Peyer's patch (tissue), 4 donors: ENCODE measurements at regions not wholly inside any gene's neighbourhood (a gene's known extent, or its start where the extent isn't known, plus 50 kb on each side); places are given as distances from the start of the nearest gene placed in this dataset.

ENCODE experiments used
- POLR2A ChIP-seq, 2 donors: fragments of 450-650 bp; IDR thresholded peaks; one replicate each; pipeline ENCODE4 v1.5.1; 2017; ENCODE audit warnings: antibody characterized with exemption in 2 of 2, mild to moderate bottlenecking in 2 of 2, moderate library complexity in 2 of 2
- TF ChIP-seq, protein P1 (sequence below), 6 experiments: fragments of 450-650 bp in 4 of 6; fragments of 200-600 bp in 2 of 6; sonication (generic) in 1 of 6; IDR thresholded peaks; one replicate each; pipeline ENCODE4 v1.5.1; 2017 to 2019; ENCODE audit warnings: antibody characterized with exemption in 6 of 6, mild to moderate bottlenecking in 3 of 6, moderate library complexity in 1 of 6

- TF ChIP-seq, protein P1, sequence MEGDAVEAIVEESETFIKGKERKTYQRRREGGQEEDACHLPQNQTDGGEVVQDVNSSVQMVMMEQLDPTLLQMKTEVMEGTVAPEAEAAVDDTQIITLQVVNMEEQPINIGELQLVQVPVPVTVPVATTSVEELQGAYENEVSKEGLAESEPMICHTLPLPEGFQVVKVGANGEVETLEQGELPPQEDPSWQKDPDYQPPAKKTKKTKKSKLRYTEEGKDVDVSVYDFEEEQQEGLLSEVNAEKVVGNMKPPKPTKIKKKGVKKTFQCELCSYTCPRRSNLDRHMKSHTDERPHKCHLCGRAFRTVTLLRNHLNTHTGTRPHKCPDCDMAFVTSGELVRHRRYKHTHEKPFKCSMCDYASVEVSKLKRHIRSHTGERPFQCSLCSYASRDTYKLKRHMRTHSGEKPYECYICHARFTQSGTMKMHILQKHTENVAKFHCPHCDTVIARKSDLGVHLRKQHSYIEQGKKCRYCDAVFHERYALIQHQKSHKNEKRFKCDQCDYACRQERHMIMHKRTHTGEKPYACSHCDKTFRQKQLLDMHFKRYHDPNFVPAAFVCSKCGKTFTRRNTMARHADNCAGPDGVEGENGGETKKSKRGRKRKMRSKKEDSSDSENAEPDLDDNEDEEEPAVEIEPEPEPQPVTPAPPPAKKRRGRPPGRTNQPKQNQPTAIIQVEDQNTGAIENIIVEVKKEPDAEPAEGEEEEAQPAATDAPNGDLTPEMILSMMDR (IDR thresholded peaks at IDR 0.05) = no peak
- no peak for TF ChIP-seq POLR2A (IDR thresholded peaks at IDR 0.05)
Measured at GRCh38 chr3:132222868-132223538, 94.2 kb upstream of the ACP3 start.
